Activated CD8-positive, alpha-beta memory T cell treated with anti-CD3 and anti-CD28 coated beads for 36 hours (primary cell): ENCODE measurements at regions not wholly inside any gene's neighbourhood (a gene's known extent, or its start where the extent isn't known, plus 50 kb on each side); places are given as distances from the start of the nearest gene placed in this dataset.
"Not testable (repeated sequence)": the region's sequence is repeated elsewhere in the genome, so short reads cannot be mapped to it uniquely, and the experiment has no call there.

Experiments
- CTCF ChIA-PET: fragments of 350-600 bp; sonication (Branson Sonifier 250); formaldehyde crosslinking; loops from one replicate; lab custom pipeline; 2021; ENCODE audit warnings: antibody characterized with exemption; lab: Charles Lee
- POLR2A ChIA-PET: fragments of 350-600 bp; sonication (Branson Sonifier 250); formaldehyde crosslinking; loops from one replicate; lab custom pipeline; 2021; ENCODE audit warnings: antibody characterized with exemption; lab: Charles Lee

DNA sequence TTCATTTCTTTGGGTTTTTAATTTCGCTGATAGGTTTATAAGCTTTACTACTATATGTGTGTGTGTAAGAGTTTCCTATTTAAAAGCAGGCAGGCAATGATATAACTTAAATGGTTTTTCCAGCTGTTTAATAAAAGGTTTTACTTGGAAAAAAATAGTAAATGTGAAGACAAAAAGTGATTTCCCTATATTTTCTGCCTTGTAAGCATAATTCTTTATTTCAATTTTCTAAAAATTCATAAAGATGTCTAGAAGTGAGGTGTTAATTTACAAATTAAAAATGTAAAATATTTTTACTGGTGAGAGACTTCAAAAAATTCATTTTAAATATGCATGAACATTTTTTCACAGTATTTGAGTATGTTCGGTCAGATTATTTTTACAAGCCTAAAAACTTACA, 161.8 kb downstream of the SEPTIN7 start:
- POLR2A ChIA-PET, CTCF ChIA-PET: not testable (repeated sequence)

- CTCF ChIA-PET = no interaction called here
- POLR2A ChIA-PET = no interaction called here
These were observed 166.7 kb downstream of the SEPTIN7 start for GRCh38 chr7:35967366-35968139.

DNA sequence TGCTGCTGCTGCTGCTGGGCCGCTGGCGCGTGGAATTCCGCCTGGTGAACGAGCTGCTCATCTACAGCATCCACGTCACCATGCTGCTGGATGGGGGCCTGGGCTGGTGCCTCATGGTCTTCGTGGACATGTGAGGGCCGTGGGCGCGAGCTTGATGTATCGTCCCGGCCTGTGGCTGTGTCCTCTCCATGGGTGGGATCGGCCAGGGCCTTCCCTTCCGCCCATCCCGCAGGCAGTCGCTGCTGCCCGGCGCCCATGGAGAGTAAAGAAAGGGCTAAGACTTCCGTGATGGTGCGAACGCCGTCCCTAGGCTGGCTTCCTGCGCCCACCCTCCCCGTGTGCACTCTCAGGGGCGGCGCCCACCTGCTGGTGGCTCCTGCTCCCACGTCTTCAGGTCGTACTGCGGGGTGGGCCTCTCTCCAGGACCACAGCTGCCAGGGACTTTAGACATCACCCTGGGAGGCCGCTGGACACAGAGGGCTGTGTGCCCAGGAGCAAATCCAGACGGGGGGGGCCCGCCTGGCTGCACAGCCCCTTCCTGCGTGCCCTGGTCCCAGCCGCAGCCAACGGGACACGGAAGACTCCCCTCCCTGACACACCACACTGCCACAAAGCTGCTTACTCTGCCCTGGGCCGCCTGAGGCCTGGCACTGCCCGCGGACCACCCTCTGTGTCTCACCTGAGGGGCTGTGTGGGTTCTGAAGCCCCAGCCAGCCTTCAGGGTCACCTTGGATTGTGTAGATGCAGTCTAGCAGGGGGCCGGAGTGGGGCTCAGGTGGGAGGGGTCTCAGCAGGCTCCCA, 167.5 kb downstream of the SEPTIN7 start:
- CTCF ChIA-PET = no interaction called here
- POLR2A ChIA-PET = no interaction called here

DNA sequence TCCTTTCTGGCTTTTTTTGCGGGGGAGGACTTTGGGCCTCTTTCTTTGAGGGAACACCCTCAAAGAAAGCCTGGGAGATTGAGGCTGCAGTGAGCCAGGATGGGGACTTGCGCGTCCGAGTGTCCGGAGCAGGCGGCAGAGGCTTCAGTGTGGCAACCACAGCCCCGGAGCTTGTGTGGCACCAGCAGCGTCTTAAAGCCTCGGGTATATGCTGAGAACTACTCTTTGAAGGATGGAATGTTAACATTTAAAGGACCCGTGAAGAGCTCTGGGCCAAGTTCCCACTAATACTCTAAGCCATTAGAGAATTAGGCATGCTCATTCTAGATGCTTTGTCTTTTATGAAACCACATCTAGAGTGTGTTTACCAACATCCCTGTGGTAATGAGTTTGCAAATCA, 168.2 kb downstream of the SEPTIN7 start:
- POLR2A ChIA-PET = no interaction called here

GRCh38 chr7:35970458-35970857, 169.6 kb downstream of the SEPTIN7 start:
- CTCF ChIA-PET = interaction anchor here (1.0 to 1.2 kb wide), 2 partner anchors 9 to 53 kb away, joined by 5 read pairs; no protein-coding TSS in a partner anchor
- POLR2A ChIA-PET = no interaction called here

More for the DNA sequence above, 168.2 kb downstream of the SEPTIN7 start:
- CTCF ChIA-PET = no interaction called here

GRCh38 chr7:35971133-35971891, 170.5 kb downstream of the SEPTIN7 start:
- ChIA-PET CTCF (interaction anchor here (1.0 to 1.2 kb wide), 2 partner anchors 8 to 54 kb away, joined by 5 read pairs; no protein-coding TSS in a partner anchor), POLR2A (no interaction called here)

DNA sequence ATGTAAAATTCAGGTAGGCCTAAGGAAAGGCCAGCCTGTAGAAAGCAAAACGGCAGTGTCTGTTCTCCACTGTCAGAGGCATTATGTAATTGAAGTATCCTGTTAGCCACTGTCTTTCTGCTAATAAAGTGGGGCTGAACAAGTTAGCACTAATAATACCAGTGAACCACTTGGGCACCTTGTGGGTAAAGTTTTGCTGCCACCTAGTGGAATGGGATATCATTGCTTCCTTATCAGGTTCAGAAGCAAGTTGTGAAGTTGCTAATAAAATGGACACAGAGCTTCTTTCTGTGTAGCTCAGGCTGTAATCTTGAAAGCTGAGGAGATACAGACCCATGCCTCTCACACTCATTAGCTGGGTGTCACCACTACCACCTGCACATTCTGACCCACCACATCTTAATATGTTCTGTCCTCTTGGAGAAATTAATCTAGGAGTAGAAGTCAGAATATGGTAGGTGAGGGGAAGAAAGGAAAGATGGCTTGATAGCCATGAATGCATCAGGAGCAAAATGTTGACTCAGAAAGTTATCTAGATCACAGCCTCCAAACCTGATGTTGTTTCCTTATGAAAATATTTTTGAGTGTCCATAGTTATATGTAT, 175.1 kb downstream of the SEPTIN7 start:
- POLR2A ChIA-PET = no interaction called here
- CTCF ChIA-PET = interaction anchor here (0.9 kb wide), 2 partner anchors 8 to 9 kb away, joined by 3 to 4 read pairs; no protein-coding TSS in a partner anchor

DNA sequence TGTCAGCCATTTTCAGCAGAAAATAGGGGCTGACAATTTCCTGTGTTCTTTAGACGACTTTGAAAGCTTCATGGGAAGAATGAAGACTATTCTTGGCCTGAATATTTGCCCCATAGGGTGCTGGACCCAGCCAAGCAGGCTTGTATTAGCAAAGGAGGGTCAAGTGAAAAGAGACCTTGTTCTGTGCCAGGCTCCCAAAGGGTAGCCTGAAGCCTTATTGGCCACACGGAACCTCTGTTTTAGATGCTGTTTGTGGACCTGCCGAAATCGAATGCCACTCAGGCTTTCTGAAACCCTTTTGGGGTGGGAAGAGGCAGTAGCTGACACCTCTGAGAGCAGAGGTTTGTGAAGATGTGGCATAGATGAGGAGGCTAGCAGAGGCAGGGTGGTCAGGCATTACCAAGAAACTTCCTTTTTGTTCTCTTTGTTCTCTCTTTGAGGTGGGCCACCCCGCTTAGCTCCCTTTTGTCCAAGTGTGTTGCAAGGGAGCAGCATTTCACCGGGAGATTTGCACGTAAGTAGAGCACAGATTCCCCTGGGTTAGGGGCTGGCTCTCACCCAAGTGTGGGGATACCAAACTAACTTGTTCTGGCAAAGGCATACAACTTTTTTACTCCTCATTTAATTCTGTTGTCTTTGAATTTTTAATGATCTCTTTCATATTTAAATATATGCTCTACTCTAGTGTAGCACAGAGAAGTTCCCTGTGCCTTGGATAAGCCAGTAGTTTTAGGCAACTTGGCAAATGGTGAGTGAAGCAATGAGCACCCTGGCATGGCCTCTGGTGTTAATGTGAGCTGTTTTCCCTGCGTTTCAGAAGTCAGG, 174.0 kb upstream of the EEPD1 start:
- CTCF ChIA-PET = interaction anchor here (1.4 to 1.7 kb wide), 2 partner anchors 9 to 62 kb away, joined by 5 read pairs; no protein-coding TSS in a partner anchor

GRCh38 chr7:35982600-35982999, 170.5 kb upstream of the EEPD1 start:
- ChIA-PET POLR2A (no interaction called here), CTCF (no interaction called here)

More for the DNA sequence above, 174.0 kb upstream of the EEPD1 start:
- POLR2A ChIA-PET = not testable (repeated sequence)

- ChIA-PET CTCF (interaction anchor here (0.9 to 3.9 kb wide), 4 partner anchors 8 to 335 kb away, joined by 3 to 40 read pairs (median 10); no protein-coding TSS in a partner anchor), POLR2A (no interaction called here)
These were observed 169.4 kb upstream of the EEPD1 start for GRCh38 chr7:35983626-35984025.

GRCh38 chr7:35985126-35985754, 167.8 kb upstream of the EEPD1 start:
- CTCF ChIA-PET = interaction anchor here (0.8 to 3.9 kb wide), 8 partner anchors 9 to 333 kb away, joined by 3 to 40 read pairs (median 6); no protein-coding TSS in a partner anchor
- POLR2A ChIA-PET = no interaction called here

- ChIA-PET POLR2A (no interaction called here), CTCF (interaction anchor here (3.9 kb wide), 1 partner anchor 304 kb away, joined by 40 read pairs; no protein-coding TSS in a partner anchor)
These were observed 166.0 kb upstream of the EEPD1 start for GRCh38 chr7:35987016-35987415.

DNA sequence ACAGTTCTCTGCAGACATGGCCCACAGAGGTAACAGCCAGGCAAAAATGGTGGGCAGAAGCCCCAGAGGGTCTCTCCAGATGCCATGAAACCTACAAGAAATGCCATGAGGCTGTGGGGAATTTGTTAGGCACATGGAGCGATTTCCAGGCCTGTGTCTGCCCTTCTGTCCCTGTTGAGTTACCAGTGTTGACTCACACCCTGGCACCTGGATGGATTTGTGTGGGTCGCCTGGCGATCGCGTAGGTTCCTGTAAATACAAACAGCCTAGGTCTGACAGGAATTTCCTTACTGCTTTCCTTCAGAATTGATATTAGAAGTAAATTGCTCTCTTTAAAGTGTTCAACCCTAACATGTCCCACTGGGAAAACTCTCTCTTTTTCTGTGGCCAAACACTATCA, 164.9 kb upstream of the EEPD1 start:
- ChIA-PET POLR2A (no interaction called here), CTCF (no interaction called here)

DNA sequence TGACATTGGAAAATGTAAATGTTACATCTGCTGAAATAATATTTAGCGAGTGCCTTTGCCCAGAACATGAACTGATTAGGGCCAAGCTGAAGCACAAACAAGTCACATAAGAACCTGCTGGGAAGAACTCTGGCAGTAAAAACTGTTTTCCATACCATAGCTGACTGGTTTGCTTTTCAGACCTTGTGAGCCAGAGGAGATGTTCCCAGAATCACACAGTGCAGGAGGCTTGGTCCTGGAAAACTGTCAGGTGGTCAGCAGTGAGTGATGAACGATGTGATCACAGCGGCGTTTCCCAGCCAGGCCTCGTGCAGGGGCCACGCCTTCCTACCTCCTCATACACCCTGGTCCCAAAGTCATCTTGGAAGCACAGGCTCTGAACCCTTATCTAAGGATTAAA, 164.2 kb upstream of the EEPD1 start:
- ChIA-PET CTCF (no interaction called here), POLR2A (no interaction called here)

- CTCF ChIA-PET = interaction anchor here (1.0 kb wide), 1 partner anchor 299 kb away, joined by 3 read pairs; no protein-coding TSS in a partner anchor
These were observed 161.4 kb upstream of the EEPD1 start for GRCh38 chr7:35991511-35992232.

DNA sequence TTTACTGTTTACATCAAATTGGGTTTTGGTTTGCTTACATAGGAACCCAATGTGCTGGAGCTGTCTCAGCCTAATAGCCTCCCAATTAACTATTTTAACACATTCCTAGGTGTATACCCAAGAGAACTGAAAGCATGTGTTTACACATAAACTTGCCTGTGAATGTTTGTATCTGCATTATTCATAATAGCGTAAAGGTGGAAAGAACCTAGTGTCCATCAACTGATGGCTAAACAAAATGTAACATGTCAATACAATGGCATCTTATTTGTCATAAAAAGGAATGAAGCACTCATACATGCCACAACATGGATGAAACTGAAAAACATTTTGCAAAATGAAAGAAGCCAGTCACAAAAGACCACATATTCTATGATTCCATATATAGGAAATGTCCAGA, 160.6 kb upstream of the EEPD1 start:
- ChIA-PET CTCF (interaction anchor here (1.0 kb wide), 1 partner anchor 298 kb away, joined by 3 read pairs; no protein-coding TSS in a partner anchor), POLR2A (no interaction called here)

More at GRCh38 chr7:35991511-35992232, 161.4 kb upstream of the EEPD1 start:
- POLR2A ChIA-PET = no interaction called here

GRCh38 chr7:35993113-35993512, 159.9 kb upstream of the EEPD1 start:
- ChIA-PET CTCF (no interaction called here), POLR2A (no interaction called here)
